AG04450 (cell line): ENCODE measurements at regions not wholly inside any gene's neighbourhood (a gene's known extent, or its start where the extent isn't known, plus 50 kb on each side); places are given as distances from the start of the nearest gene placed in this dataset.

Source experiments
- CTCF ChIA-PET: fragments of 300-600, 350-600 bp; formaldehyde crosslinking; extraction: SDS; loops from one replicate; lab custom pipeline; 2022; ENCODE audit warnings: antibody characterized with exemption, inconsistent platforms; lab: Charles Lee
- POLR2A ChIA-PET: fragments of 350-600 bp; formaldehyde crosslinking; extraction: SDS; loops from one replicate; lab custom pipeline; 2021; ENCODE audit warnings: antibody characterized with exemption, inconsistent platforms; lab: Yijun Ruan, JAX
- DNase-seq: peaks from one replicate; pipeline ENCODE4 v3.0.0-alpha.2; 2011; ENCODE audit warnings: low read depth, low spot score
- H3K27ac ChIP-seq: one replicate; pipeline ENCODE4 v1.5.1; 2012; ENCODE audit warnings: low read depth, low read length, control low read depth
- H3K27me3 ChIP-seq: one replicate; pipeline ENCODE4 v1.6.0; 2012; ENCODE audit warnings: low read length; ENCODE audit not compliant: control insufficient read depth, insufficient read depth
- H3K4me3 ChIP-seq: 2 replicates; pipeline ENCODE4 v1.5.1; 2011; ENCODE audit warnings: mild to moderate bottlenecking, low read depth, low read length, control low read depth
- H3K9me3 ChIP-seq: 2 replicates; pipeline ENCODE4 v1.5.1; 2012; ENCODE audit warnings: low read length; ENCODE audit not compliant: control insufficient read depth, insufficient read depth
- CTCF ChIP-seq: IDR thresholded peaks from 2 replicates; pipeline ENCODE4 v1.5.1; 2011; ENCODE audit warnings: low read depth, low read length, control low read depth, inconsistent platforms

GRCh38 chr2:145141981-145142380 is 622.1 kb upstream of the ZEB2 start:
- no peak for DNase-seq
- no peaks in the 10 kb centered on the region for H3K27me3 ChIP-seq
- ChIA-PET CTCF (interaction anchor here (0.6 kb wide), 1 partner anchor 182 kb away, joined by 3 read pairs; no protein-coding TSS in a partner anchor), POLR2A (no interaction called here)
- H3K9me3 ChIP-seq: no peaks in the 10 kb centered on the region
- no peak overlapping the region for H3K4me3 ChIP-seq
- no peak for TF ChIP-seq CTCF
- no peak overlapping the region for H3K27ac ChIP-seq

GRCh38 chr2:145140658-145141057 is 620.7 kb upstream of the ZEB2 start:
- no peak for TF ChIP-seq CTCF
- POLR2A ChIA-PET: no interaction called here
- Histone ChIP-seq H3K27ac (no peak overlapping the region), H3K4me3 (no peak overlapping the region), H3K27me3 (no peaks in the 10 kb centered on the region), H3K9me3 (no peaks in the 10 kb centered on the region)
- CTCF ChIA-PET: no interaction called here
- DNase-seq: no peak

- no peaks in the 10 kb centered on the region for H3K9me3 ChIP-seq
- no peak overlapping the region for H3K27ac ChIP-seq
- CTCF ChIA-PET: interaction anchor here (0.9 kb wide), 1 partner anchor 272 kb away, joined by 3 read pairs; no protein-coding TSS in a partner anchor
- no peak for DNase-seq
- TF ChIP-seq CTCF: no peak
- H3K27me3 ChIP-seq: no peaks in the 10 kb centered on the region
- no peak overlapping the region for H3K4me3 ChIP-seq
- POLR2A ChIA-PET: no interaction called here
Measured at GRCh38 chr2:145138626-145139025, 618.7 kb upstream of the ZEB2 start.

- H3K27ac ChIP-seq: no peak overlapping the region
- CTCF ChIA-PET: no interaction called here
- H3K27me3 ChIP-seq: no peaks in the 10 kb centered on the region
- POLR2A ChIA-PET: no interaction called here
- no peak for DNase-seq
- no peak overlapping the region for H3K4me3 ChIP-seq
- no peak for TF ChIP-seq CTCF
- no peaks in the 10 kb centered on the region for H3K9me3 ChIP-seq
Measured at GRCh38 chr2:145137901-145138300, 618.0 kb upstream of the ZEB2 start.

- DNase-seq: no peak
- POLR2A ChIA-PET: no interaction called here
- no peak overlapping the region for H3K4me3 ChIP-seq
- CTCF ChIA-PET: no interaction called here
- no peak overlapping the region for H3K27ac ChIP-seq
- no peak for TF ChIP-seq CTCF
- H3K27me3 ChIP-seq: no peaks in the 10 kb centered on the region
- no peaks in the 10 kb centered on the region for H3K9me3 ChIP-seq
Measured at GRCh38 chr2:145137211-145137610, 617.3 kb upstream of the ZEB2 start.
